ENCODE measurements at regions not wholly inside any gene's neighbourhood (a gene's known extent, or its start where the extent isn't known, plus 50 kb on each side); places are given as distances from the start of the nearest gene placed in this dataset.

GRCh38 chr4:121477079-121477478 is 96.3 kb upstream of the QRFPR start:
- TF ChIP-seq CTCF (conservative IDR thresholded peaks at IDR 0.05; ENCODE audit: low read length) (no peak), EZH2phosphoT487 (IDR thresholded peaks at IDR 0.05; ENCODE audit: borderline replicate concordance) (no peak)

Measured in Loucy (cell line).